ENCODE measurements at regions not wholly inside any gene's neighbourhood (a gene's known extent, or its start where the extent isn't known, plus 50 kb on each side); places are given as distances from the start of the nearest gene placed in this dataset.

GRCh38 chr1:218548764-218549163, 203.6 kb downstream of the TGFB2 start:
- Histone ChIP-seq H3K27ac (ENCODE audit: low read length) (no peak overlapping the region), H3K4me1 (ENCODE audit: control insufficient read depth, insufficient read depth, low read length) (no peaks in the 10 kb centered on the region), H3K4me3 (ENCODE audit: low read length in 2 of 2) (no peak overlapping the region), H3K9ac (ENCODE audit: low read length in 2 of 2) (no peak overlapping the region), H3K9me3 (ENCODE audit: control insufficient read depth in 2 of 2, low read length in 2 of 2) (no peaks in the 10 kb centered on the region), H3K36me3 (ENCODE audit: control insufficient read depth in 2 of 2, insufficient read depth in 2 of 2, low read length in 2 of 2) (no peaks in the 10 kb centered on the region), H3K27me3 (ENCODE audit: control insufficient read depth in 1 of 2, insufficient read depth in 2 of 2, low read length in 2 of 2) (no peaks in the 10 kb centered on the region)

GRCh38 chr1:218553197-218553596, 208.1 kb downstream of the TGFB2 start:
- no peak overlapping the region for H3K9ac ChIP-seq (ENCODE audit: low read length in 2 of 2)
- H3K4me1 ChIP-seq (ENCODE audit: control insufficient read depth, insufficient read depth, low read length): peaks cover 2% of the 10 kb centered on the region
- H3K4me3 ChIP-seq (ENCODE audit: low read length in 2 of 2): no peak overlapping the region
- H3K27me3 ChIP-seq (ENCODE audit: control insufficient read depth in 1 of 2, insufficient read depth in 2 of 2, low read length in 2 of 2): no peaks in the 10 kb centered on the region
- no peaks in the 10 kb centered on the region for H3K36me3 ChIP-seq (ENCODE audit: control insufficient read depth in 2 of 2, insufficient read depth in 2 of 2, low read length in 2 of 2)
- no peak overlapping the region for H3K27ac ChIP-seq (ENCODE audit: low read length)
- no peaks in the 10 kb centered on the region for H3K9me3 ChIP-seq (ENCODE audit: control insufficient read depth in 2 of 2, low read length in 2 of 2)

- peaks cover 2% of the 10 kb centered on the region for H3K4me1 ChIP-seq (ENCODE audit: control insufficient read depth, insufficient read depth, low read length)
- no peaks in the 10 kb centered on the region for H3K36me3 ChIP-seq (ENCODE audit: control insufficient read depth in 2 of 2, insufficient read depth in 2 of 2, low read length in 2 of 2)
- no peak overlapping the region for H3K27ac ChIP-seq (ENCODE audit: low read length)
- H3K4me3 ChIP-seq (ENCODE audit: low read length in 2 of 2): no peak overlapping the region
- no peak overlapping the region for H3K9ac ChIP-seq (ENCODE audit: low read length in 2 of 2)
- no peaks in the 10 kb centered on the region for H3K27me3 ChIP-seq (ENCODE audit: control insufficient read depth in 1 of 2, insufficient read depth in 2 of 2, low read length in 2 of 2)
- no peaks in the 10 kb centered on the region for H3K9me3 ChIP-seq (ENCODE audit: control insufficient read depth in 2 of 2, low read length in 2 of 2)
Measured at GRCh38 chr1:218556016-218556415, 210.9 kb downstream of the TGFB2 start.

- H3K36me3 ChIP-seq (ENCODE audit: control insufficient read depth in 2 of 2, insufficient read depth in 2 of 2, low read length in 2 of 2): no peaks in the 10 kb centered on the region
- H3K27ac ChIP-seq (ENCODE audit: low read length): no peak overlapping the region
- H3K9ac ChIP-seq (ENCODE audit: low read length in 2 of 2): no peak overlapping the region
- no peaks in the 10 kb centered on the region for H3K27me3 ChIP-seq (ENCODE audit: control insufficient read depth in 1 of 2, insufficient read depth in 2 of 2, low read length in 2 of 2)
- peak overlapping the region in 1 of 2 donors; percentile 40 for H3K4me3 ChIP-seq (ENCODE audit: low read length in 2 of 2)
- no peaks in the 10 kb centered on the region for H3K9me3 ChIP-seq (ENCODE audit: control insufficient read depth in 2 of 2, low read length in 2 of 2)
- peaks cover 2% of the 10 kb centered on the region for H3K4me1 ChIP-seq (ENCODE audit: control insufficient read depth, insufficient read depth, low read length)
Measured at GRCh38 chr1:218557731-218558130, 212.6 kb downstream of the TGFB2 start.

- H3K27ac ChIP-seq (ENCODE audit: low read length): no peak overlapping the region
- H3K36me3 ChIP-seq (ENCODE audit: control insufficient read depth in 2 of 2, insufficient read depth in 2 of 2, low read length in 2 of 2): no peaks in the 10 kb centered on the region
- no peaks in the 10 kb centered on the region for H3K27me3 ChIP-seq (ENCODE audit: control insufficient read depth in 1 of 2, insufficient read depth in 2 of 2, low read length in 2 of 2)
- H3K4me1 ChIP-seq (ENCODE audit: control insufficient read depth, insufficient read depth, low read length): peaks cover 2% of the 10 kb centered on the region
- no peaks in the 10 kb centered on the region for H3K9me3 ChIP-seq (ENCODE audit: control insufficient read depth in 2 of 2, low read length in 2 of 2)
- no peak overlapping the region for H3K4me3 ChIP-seq (ENCODE audit: low read length in 2 of 2)
- H3K9ac ChIP-seq (ENCODE audit: low read length in 2 of 2): no peak overlapping the region
Measured at GRCh38 chr1:218558271-218558810, 213.2 kb downstream of the TGFB2 start.

- Histone ChIP-seq H3K27ac (ENCODE audit: low read length) (no peak overlapping the region), H3K36me3 (ENCODE audit: control insufficient read depth in 2 of 2, insufficient read depth in 2 of 2, low read length in 2 of 2) (no peaks in the 10 kb centered on the region), H3K27me3 (ENCODE audit: control insufficient read depth in 1 of 2, insufficient read depth in 2 of 2, low read length in 2 of 2) (no peaks in the 10 kb centered on the region), H3K9me3 (ENCODE audit: control insufficient read depth in 2 of 2, low read length in 2 of 2) (no peaks in the 10 kb centered on the region), H3K9ac (ENCODE audit: low read length in 2 of 2) (no peak overlapping the region), H3K4me3 (ENCODE audit: low read length in 2 of 2) (no peak overlapping the region), H3K4me1 (ENCODE audit: control insufficient read depth, insufficient read depth, low read length) (no peaks in the 10 kb centered on the region)
Measured at GRCh38 chr1:218565377-218565776, 220.2 kb downstream of the TGFB2 start.

GRCh38 chr1:218568962-218569550, 223.9 kb downstream of the TGFB2 start:
- Histone ChIP-seq H3K36me3 (ENCODE audit: control insufficient read depth in 2 of 2, insufficient read depth in 2 of 2, low read length in 2 of 2) (no peaks in the 10 kb centered on the region), H3K4me3 (ENCODE audit: low read length in 2 of 2) (no peak overlapping the region), H3K9ac (ENCODE audit: low read length in 2 of 2) (no peak overlapping the region), H3K27me3 (ENCODE audit: control insufficient read depth in 1 of 2, insufficient read depth in 2 of 2, low read length in 2 of 2) (no peaks in the 10 kb centered on the region), H3K9me3 (ENCODE audit: control insufficient read depth in 2 of 2, low read length in 2 of 2) (no peaks in the 10 kb centered on the region), H3K27ac (ENCODE audit: low read length) (no peak overlapping the region), H3K4me1 (ENCODE audit: control insufficient read depth, insufficient read depth, low read length) (no peaks in the 10 kb centered on the region)

- Histone ChIP-seq H3K27ac (ENCODE audit: low read length) (no peak overlapping the region), H3K27me3 (ENCODE audit: control insufficient read depth in 1 of 2, insufficient read depth in 2 of 2, low read length in 2 of 2) (no peaks in the 10 kb centered on the region), H3K36me3 (ENCODE audit: control insufficient read depth in 2 of 2, insufficient read depth in 2 of 2, low read length in 2 of 2) (no peaks in the 10 kb centered on the region), H3K9ac (ENCODE audit: low read length in 2 of 2) (no peak overlapping the region), H3K9me3 (ENCODE audit: control insufficient read depth in 2 of 2, low read length in 2 of 2) (peaks cover 0 to 5% of the 10 kb centered on the region in 2 donors), H3K4me1 (ENCODE audit: control insufficient read depth, insufficient read depth, low read length) (no peaks in the 10 kb centered on the region), H3K4me3 (ENCODE audit: low read length in 2 of 2) (no peak overlapping the region)
Measured at GRCh38 chr1:218570456-218570855, 225.3 kb downstream of the TGFB2 start.

- H3K27me3 ChIP-seq (ENCODE audit: control insufficient read depth in 1 of 2, insufficient read depth in 2 of 2, low read length in 2 of 2): no peaks in the 10 kb centered on the region
- H3K9me3 ChIP-seq (ENCODE audit: control insufficient read depth in 2 of 2, low read length in 2 of 2): peaks cover 0 to 5% of the 10 kb centered on the region in 2 donors
- H3K4me1 ChIP-seq (ENCODE audit: control insufficient read depth, insufficient read depth, low read length): no peaks in the 10 kb centered on the region
- H3K27ac ChIP-seq (ENCODE audit: low read length): no peak overlapping the region
- no peaks in the 10 kb centered on the region for H3K36me3 ChIP-seq (ENCODE audit: control insufficient read depth in 2 of 2, insufficient read depth in 2 of 2, low read length in 2 of 2)
- no peak overlapping the region for H3K9ac ChIP-seq (ENCODE audit: low read length in 2 of 2)
- H3K4me3 ChIP-seq (ENCODE audit: low read length in 2 of 2): no peak overlapping the region
Measured at GRCh38 chr1:218571491-218571890, 226.4 kb downstream of the TGFB2 start.

- H3K27ac ChIP-seq (ENCODE audit: low read length): no peak overlapping the region
- H3K9ac ChIP-seq (ENCODE audit: low read length in 2 of 2): no peak overlapping the region
- H3K27me3 ChIP-seq (ENCODE audit: control insufficient read depth in 1 of 2, insufficient read depth in 2 of 2, low read length in 2 of 2): no peaks in the 10 kb centered on the region
- no peak overlapping the region for H3K4me3 ChIP-seq (ENCODE audit: low read length in 2 of 2)
- H3K4me1 ChIP-seq (ENCODE audit: control insufficient read depth, insufficient read depth, low read length): no peaks in the 10 kb centered on the region
- H3K9me3 ChIP-seq (ENCODE audit: control insufficient read depth in 2 of 2, low read length in 2 of 2): peaks cover 0 to 5% of the 10 kb centered on the region in 2 donors
- H3K36me3 ChIP-seq (ENCODE audit: control insufficient read depth in 2 of 2, insufficient read depth in 2 of 2, low read length in 2 of 2): no peaks in the 10 kb centered on the region
Measured at GRCh38 chr1:218572050-218572449, 226.9 kb downstream of the TGFB2 start.

GRCh38 chr1:218573925-218574324, 228.8 kb downstream of the TGFB2 start:
- Histone ChIP-seq H3K27ac (ENCODE audit: low read length) (no peak overlapping the region), H3K9me3 (ENCODE audit: control insufficient read depth in 2 of 2, low read length in 2 of 2) (peaks cover 0 to 5% of the 10 kb centered on the region in 2 donors), H3K4me3 (ENCODE audit: low read length in 2 of 2) (no peak overlapping the region), H3K36me3 (ENCODE audit: control insufficient read depth in 2 of 2, insufficient read depth in 2 of 2, low read length in 2 of 2) (no peaks in the 10 kb centered on the region), H3K9ac (ENCODE audit: low read length in 2 of 2) (no peak overlapping the region), H3K27me3 (ENCODE audit: control insufficient read depth in 1 of 2, insufficient read depth in 2 of 2, low read length in 2 of 2) (no peaks in the 10 kb centered on the region), H3K4me1 (ENCODE audit: control insufficient read depth, insufficient read depth, low read length) (no peaks in the 10 kb centered on the region)

Measured in stomach smooth muscle (tissue), 2 donors.